ENCODE measurements at regions not wholly inside any gene's neighbourhood (a gene's known extent, or its start where the extent isn't known, plus 50 kb on each side); places are given as distances from the start of the nearest gene placed in this dataset.

- TF ChIP-seq CHD7 (IDR thresholded peaks at IDR 0.05; ENCODE audit: insufficient replicate concordance, low read length), result no peak
These were observed 105.2 kb upstream of the MAN1A1 start (continued) for GRCh38 chr6:119454714-119455113.
